IMR-90 (cell line): ENCODE measurements at regions not wholly inside any gene's neighbourhood (a gene's known extent, or its start where the extent isn't known, plus 50 kb on each side); places are given as distances from the start of the nearest gene placed in this dataset.

ENCODE experiments used
- BHLHE40 ChIP-seq: fragments of 150-350 bp; IDR thresholded peaks from 2 replicates; pipeline ENCODE4 v1.6.1; 2016; ENCODE audit warnings: mild to moderate bottlenecking, low read depth, low read length
- CHD1 ChIP-seq: IDR thresholded peaks from 2 replicates; pipeline ENCODE4 v1.6.1; 2012; ENCODE audit warnings: low read depth, low read length, improper control_type of control experiment
- FOS ChIP-seq: fragments of 150-350 bp; IDR thresholded peaks from 2 replicates; pipeline ENCODE4 v1.6.1; 2016; ENCODE audit warnings: low read depth, low read length
- MAFK ChIP-seq: IDR thresholded peaks from 2 replicates; pipeline ENCODE4 v1.6.1; 2012; ENCODE audit warnings: low read depth, low read length, improper control_type of control experiment
- MXI1 ChIP-seq: IDR thresholded peaks from 2 replicates; pipeline ENCODE4 v1.6.1; 2012; ENCODE audit warnings: low read depth, mild to moderate bottlenecking, low read length, moderate library complexity, borderline replicate concordance
- NFE2L2 ChIP-seq: fragments of 150-350 bp; IDR thresholded peaks from 2 replicates; pipeline ENCODE4 v1.6.1; 2016; ENCODE audit warnings: low read depth, mild to moderate bottlenecking, low read length
- TF ChIP-seq, protein P1 (sequence below): conservative IDR thresholded peaks from 2 replicates; pipeline ENCODE4 v1.5.1; 2012; ENCODE audit warnings: mild to moderate bottlenecking, low read depth, low read length, improper control_type of control experiment

DNA sequence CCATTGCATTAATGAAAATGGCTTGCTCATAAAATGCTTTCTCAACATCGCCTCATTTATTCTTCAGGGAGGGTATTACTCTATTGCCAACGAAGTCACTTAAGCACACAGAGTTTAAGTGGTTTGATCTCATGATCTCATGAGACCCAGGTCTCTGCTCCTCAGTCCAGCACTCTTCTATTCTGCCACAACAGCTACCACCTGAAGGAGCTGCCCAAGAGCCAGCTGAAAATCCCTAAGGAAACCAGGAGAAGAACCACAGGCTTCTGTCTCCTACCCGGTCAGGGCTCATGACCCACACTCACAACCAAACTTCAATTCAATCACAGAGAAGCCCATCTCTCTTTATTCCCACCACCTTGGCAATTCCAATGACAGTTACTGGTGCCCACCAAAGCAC is 85.5 kb upstream of the GPM6B start:
- no peak for TF ChIP-seq MAFK
- no peak for TF ChIP-seq FOS
- TF ChIP-seq, protein P1, sequence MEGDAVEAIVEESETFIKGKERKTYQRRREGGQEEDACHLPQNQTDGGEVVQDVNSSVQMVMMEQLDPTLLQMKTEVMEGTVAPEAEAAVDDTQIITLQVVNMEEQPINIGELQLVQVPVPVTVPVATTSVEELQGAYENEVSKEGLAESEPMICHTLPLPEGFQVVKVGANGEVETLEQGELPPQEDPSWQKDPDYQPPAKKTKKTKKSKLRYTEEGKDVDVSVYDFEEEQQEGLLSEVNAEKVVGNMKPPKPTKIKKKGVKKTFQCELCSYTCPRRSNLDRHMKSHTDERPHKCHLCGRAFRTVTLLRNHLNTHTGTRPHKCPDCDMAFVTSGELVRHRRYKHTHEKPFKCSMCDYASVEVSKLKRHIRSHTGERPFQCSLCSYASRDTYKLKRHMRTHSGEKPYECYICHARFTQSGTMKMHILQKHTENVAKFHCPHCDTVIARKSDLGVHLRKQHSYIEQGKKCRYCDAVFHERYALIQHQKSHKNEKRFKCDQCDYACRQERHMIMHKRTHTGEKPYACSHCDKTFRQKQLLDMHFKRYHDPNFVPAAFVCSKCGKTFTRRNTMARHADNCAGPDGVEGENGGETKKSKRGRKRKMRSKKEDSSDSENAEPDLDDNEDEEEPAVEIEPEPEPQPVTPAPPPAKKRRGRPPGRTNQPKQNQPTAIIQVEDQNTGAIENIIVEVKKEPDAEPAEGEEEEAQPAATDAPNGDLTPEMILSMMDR: no peak
- TF ChIP-seq CHD1: no peak
- no peak for TF ChIP-seq BHLHE40
- TF ChIP-seq NFE2L2: no peak
- no peak for TF ChIP-seq MXI1
